ENCODE measurements at regions not wholly inside any gene's neighbourhood (a gene's known extent, or its start where the extent isn't known, plus 50 kb on each side); places are given as distances from the start of the nearest gene placed in this dataset.

- no peaks in the 10 kb centered on the region for H3K36me3 ChIP-seq
- H3K4me3 ChIP-seq (ENCODE audit: low read depth in 1 of 2, low read length in 1 of 2), result no peak overlapping the region
- H3K9me3 ChIP-seq, result no peaks in the 10 kb centered on the region
- H3K27ac ChIP-seq, result no peak overlapping the region
- H3K27me3 ChIP-seq, result peaks cover 34% of the 10 kb centered on the region
- H3K4me1 ChIP-seq (ENCODE audit: control insufficient read depth in 1 of 2, insufficient read depth in 1 of 2, low read depth in 1 of 2, low read length in 1 of 2), result no peaks in the 10 kb centered on the region
- no peak for TF ChIP-seq CTCF (IDR thresholded peaks at IDR 0.05)
Observed at GRCh38 chr17:33751702-33752065, 458.6 kb upstream of the ASIC2 start.

GRCh38 chr17:33753452-33753851, 460.4 kb upstream of the ASIC2 start:
- H3K36me3 ChIP-seq, result no peaks in the 10 kb centered on the region
- H3K27me3 ChIP-seq, result peaks cover 38% of the 10 kb centered on the region
- H3K9me3 ChIP-seq, result no peaks in the 10 kb centered on the region
- no peak overlapping the region for H3K27ac ChIP-seq
- no peak for TF ChIP-seq CTCF (IDR thresholded peaks at IDR 0.05)
- H3K4me3 ChIP-seq (ENCODE audit: low read depth in 1 of 2, low read length in 1 of 2), result no peak overlapping the region
- H3K4me1 ChIP-seq (ENCODE audit: control insufficient read depth in 1 of 2, insufficient read depth in 1 of 2, low read depth in 1 of 2, low read length in 1 of 2), result no peaks in the 10 kb centered on the region

GRCh38 chr17:33756021-33756420, 462.9 kb upstream of the ASIC2 start:
- Histone ChIP-seq H3K4me3 (ENCODE audit: low read depth in 1 of 2, low read length in 1 of 2) (no peak overlapping the region), H3K27me3 (peaks cover 35% of the 10 kb centered on the region), H3K27ac (no peak overlapping the region), H3K36me3 (no peaks in the 10 kb centered on the region), H3K4me1 (ENCODE audit: control insufficient read depth in 1 of 2, insufficient read depth in 1 of 2, low read depth in 1 of 2, low read length in 1 of 2) (no peaks in the 10 kb centered on the region), H3K9me3 (no peaks in the 10 kb centered on the region)
- TF ChIP-seq CTCF (IDR thresholded peaks at IDR 0.05), result no peak

GRCh38 chr17:33765871-33766270, 472.8 kb upstream of the ASIC2 start:
- Histone ChIP-seq H3K27me3 (peaks cover 6% of the 10 kb centered on the region), H3K4me3 (ENCODE audit: low read depth in 1 of 2, low read length in 1 of 2) (no peak overlapping the region), H3K9me3 (no peaks in the 10 kb centered on the region), H3K36me3 (no peaks in the 10 kb centered on the region), H3K4me1 (ENCODE audit: control insufficient read depth in 1 of 2, insufficient read depth in 1 of 2, low read depth in 1 of 2, low read length in 1 of 2) (peaks cover 0 to 3% of the 10 kb centered on the region in 2 experiments), H3K27ac (no peak overlapping the region)
- no peak for TF ChIP-seq CTCF (IDR thresholded peaks at IDR 0.05)

- H3K27me3 ChIP-seq, result peaks cover 6% of the 10 kb centered on the region
- TF ChIP-seq CTCF (IDR thresholded peaks at IDR 0.05), result no peak
- no peak overlapping the region for H3K27ac ChIP-seq
- no peaks in the 10 kb centered on the region for H3K9me3 ChIP-seq
- H3K4me3 ChIP-seq (ENCODE audit: low read depth in 1 of 2, low read length in 1 of 2), result no peak overlapping the region
- peaks cover 0 to 3% of the 10 kb centered on the region in 2 experiments for H3K4me1 ChIP-seq (ENCODE audit: control insufficient read depth in 1 of 2, insufficient read depth in 1 of 2, low read depth in 1 of 2, low read length in 1 of 2)
- H3K36me3 ChIP-seq, result no peaks in the 10 kb centered on the region
Observed at GRCh38 chr17:33766721-33767120, 473.6 kb upstream of the ASIC2 start.

- no peak overlapping the region for H3K4me3 ChIP-seq (ENCODE audit: low read depth in 1 of 2, low read length in 1 of 2)
- H3K9me3 ChIP-seq, result no peaks in the 10 kb centered on the region
- TF ChIP-seq CTCF (IDR thresholded peaks at IDR 0.05), result no peak
- no peaks in the 10 kb centered on the region for H3K36me3 ChIP-seq
- no peak overlapping the region for H3K27ac ChIP-seq
- peaks cover 0 to 3% of the 10 kb centered on the region in 2 experiments for H3K4me1 ChIP-seq (ENCODE audit: control insufficient read depth in 1 of 2, insufficient read depth in 1 of 2, low read depth in 1 of 2, low read length in 1 of 2)
- peaks cover 6% of the 10 kb centered on the region for H3K27me3 ChIP-seq
Observed at GRCh38 chr17:33769066-33769465, 476.0 kb upstream of the ASIC2 start.

Measured in neutrophil (primary cell).